ENCODE measurements at regions not wholly inside any gene's neighbourhood (a gene's known extent, or its start where the extent isn't known, plus 50 kb on each side); places are given as distances from the start of the nearest gene placed in this dataset.

DNA sequence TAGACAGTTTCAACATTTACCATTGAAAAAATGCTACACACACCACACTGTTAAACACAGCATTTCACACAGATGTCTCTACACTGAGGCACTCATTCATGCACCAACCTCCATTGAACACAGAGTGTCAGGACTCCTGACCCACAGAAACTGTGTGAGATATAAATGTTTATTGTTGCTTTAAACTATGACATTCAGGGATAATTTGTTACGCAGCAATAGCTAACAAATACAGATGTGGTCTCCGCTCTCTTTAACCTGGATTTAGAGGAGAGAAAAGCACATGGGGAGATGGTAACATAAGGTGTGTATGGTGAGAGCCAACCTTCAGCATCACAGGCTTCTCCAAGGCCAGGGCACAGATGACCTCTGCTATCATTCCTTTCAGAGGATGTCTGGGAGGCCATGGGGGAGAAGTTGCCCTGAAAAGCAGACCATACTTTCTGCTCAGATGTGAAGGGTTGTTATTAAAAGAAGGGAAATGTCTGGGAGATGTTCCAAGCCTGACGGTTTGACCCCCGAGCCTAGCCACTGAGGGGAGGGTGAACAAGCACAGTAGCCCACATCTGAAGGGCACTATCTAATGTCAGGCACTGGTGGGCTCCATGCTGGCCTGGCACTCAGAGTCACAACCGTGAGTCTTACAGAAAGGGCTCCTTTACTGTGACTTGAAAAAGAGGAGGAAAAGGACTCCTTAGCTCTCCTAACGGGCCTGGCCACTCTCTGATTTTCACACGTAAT lies 284.5 kb upstream of the TLE3 start:
- TF ChIP-seq CHD1 (IDR thresholded peaks at IDR 0.05; ENCODE audit: low read depth, low read length): no peak
- no peak for TF ChIP-seq RAD21 (IDR thresholded peaks at IDR 0.05; ENCODE audit: low read length)
- no peak for TF ChIP-seq USF2 (IDR thresholded peaks at IDR 0.05; ENCODE audit: low read depth, low read length)
- TF ChIP-seq BHLHE40 (IDR thresholded peaks at IDR 0.05; ENCODE audit: low read depth, low read length): no peak
- TF ChIP-seq FOS (IDR thresholded peaks at IDR 0.05; ENCODE audit: low read depth, low read length): no peak
- TF ChIP-seq RCOR1 (IDR thresholded peaks at IDR 0.05; ENCODE audit: insufficient replicate concordance, low read length): no peak
- TF ChIP-seq, protein P1, sequence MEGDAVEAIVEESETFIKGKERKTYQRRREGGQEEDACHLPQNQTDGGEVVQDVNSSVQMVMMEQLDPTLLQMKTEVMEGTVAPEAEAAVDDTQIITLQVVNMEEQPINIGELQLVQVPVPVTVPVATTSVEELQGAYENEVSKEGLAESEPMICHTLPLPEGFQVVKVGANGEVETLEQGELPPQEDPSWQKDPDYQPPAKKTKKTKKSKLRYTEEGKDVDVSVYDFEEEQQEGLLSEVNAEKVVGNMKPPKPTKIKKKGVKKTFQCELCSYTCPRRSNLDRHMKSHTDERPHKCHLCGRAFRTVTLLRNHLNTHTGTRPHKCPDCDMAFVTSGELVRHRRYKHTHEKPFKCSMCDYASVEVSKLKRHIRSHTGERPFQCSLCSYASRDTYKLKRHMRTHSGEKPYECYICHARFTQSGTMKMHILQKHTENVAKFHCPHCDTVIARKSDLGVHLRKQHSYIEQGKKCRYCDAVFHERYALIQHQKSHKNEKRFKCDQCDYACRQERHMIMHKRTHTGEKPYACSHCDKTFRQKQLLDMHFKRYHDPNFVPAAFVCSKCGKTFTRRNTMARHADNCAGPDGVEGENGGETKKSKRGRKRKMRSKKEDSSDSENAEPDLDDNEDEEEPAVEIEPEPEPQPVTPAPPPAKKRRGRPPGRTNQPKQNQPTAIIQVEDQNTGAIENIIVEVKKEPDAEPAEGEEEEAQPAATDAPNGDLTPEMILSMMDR (conservative IDR thresholded peaks at IDR 0.05; ENCODE audit: low read depth, low read length): no peak
- no peak for TF ChIP-seq MXI1 (IDR thresholded peaks at IDR 0.05; ENCODE audit: borderline replicate concordance, low read depth, low read length)
- TF ChIP-seq ELK1 (IDR thresholded peaks at IDR 0.05; ENCODE audit: borderline replicate concordance, low read depth, low read length): no peak
- TF ChIP-seq MAZ (IDR thresholded peaks at IDR 0.05; ENCODE audit: borderline replicate concordance, low read depth, low read length): no peak
- no peak for TF ChIP-seq MAFK (IDR thresholded peaks at IDR 0.05; ENCODE audit: low read depth, low read length)
- no peak for TF ChIP-seq CEBPB (IDR thresholded peaks at IDR 0.05; ENCODE audit: low read depth, low read length)
- BruUV-seq (replicated peaks): no TSS peak
- Histone ChIP-seq H2AFZ (replicated peaks; ENCODE audit: low read length, poor library complexity) (no peak overlapping the region), H3K56ac (ENCODE audit: extremely low read depth, insufficient read depth, low read length) (no peak overlapping the region), H4K20me1 (ENCODE audit: insufficient read depth, low read length) (no peaks in the 10 kb centered on the region), H3K18ac (ENCODE audit: low read depth, low read length) (no peak overlapping the region), H4K91ac (ENCODE audit: insufficient read depth, low read depth, low read length) (no peak overlapping the region), H2AK9ac (replicated peaks; ENCODE audit: low read depth, low read length, poor library complexity) (no peak overlapping the region), H3K4me3 (ENCODE audit: insufficient read depth, low read depth, low read length) (no peak overlapping the region), H3K4me2 (ENCODE audit: low read depth, low read length) (no peak overlapping the region), H3K4me1 (ENCODE audit: control insufficient read depth, insufficient read depth, low read length) (no peaks in the 10 kb centered on the region), H4K8ac (ENCODE audit: low read depth in 2 of 2, low read length in 2 of 2) (no peak overlapping the region), H3K23ac (ENCODE audit: low read depth, low read length) (no peak overlapping the region), H3K14ac (replicated peaks; ENCODE audit: low read depth, low read length) (no peak overlapping the region), H2AK5ac (ENCODE audit: low read depth, low read length) (no peak overlapping the region), H4K5ac (ENCODE audit: low read depth, low read length) (no peak overlapping the region), H3K27ac (ENCODE audit: insufficient read depth, low read length) (no peak overlapping the region), H3K79me1 (ENCODE audit: low read depth in 1 of 2, low read length in 2 of 2) (no peaks in the 10 kb centered on the region), H2BK5ac (ENCODE audit: low read depth, low read length, poor library complexity, severe bottlenecking) (no peak overlapping the region), H3K27me3 (ENCODE audit: control insufficient read depth, insufficient read depth, low read length) (peaks cover 46% of the 10 kb centered on the region), H3K36me3 (ENCODE audit: control insufficient read depth, insufficient read depth, low read length) (no peaks in the 10 kb centered on the region), H2BK120ac (ENCODE audit: low read depth, low read length) (no peak overlapping the region), H2BK20ac (ENCODE audit: low read depth, low read length) (no peak overlapping the region), H3K9me1 (ENCODE audit: insufficient read depth, low read length) (no peaks in the 10 kb centered on the region), H3K4ac (ENCODE audit: low read depth, low read length) (no peak overlapping the region), H3K9ac (ENCODE audit: low read depth, low read length) (no peak overlapping the region), H3K9me3 (ENCODE audit: control insufficient read depth, insufficient read depth, low read length) (peaks cover 9% of the 10 kb centered on the region), H2BK15ac (ENCODE audit: low read depth, low read length) (no peak overlapping the region)
- intact Hi-C loops (cut with micrococcal nuclease): no loop called here
- CTCF ChIA-PET: no interaction called here
- 47% methylated on average over 3 of the region's 7 CpGs; no CpG with 5 or more reads in 1 of the 2 experiments for WGBS, 2 experiments (ENCODE audit: extremely low coverage in 2 of 2, insufficient read length in 1 of 2)
- ATAC-seq (ENCODE audit: low read depth): no peak
- in situ Hi-C loops (cut with MboI; ENCODE audit: low sequenced_read_pairs): no loop called here
- POLR2A ChIA-PET (ENCODE audit: unreplicated experiment): no interaction called here
- dilution Hi-C loops (cut with HindIII; ENCODE audit: low sequenced_read_pairs, unreplicated experiment): no loop called here
- DNase-seq: no peak
